HG03045 (cell line): ENCODE measurements at regions not wholly inside any gene's neighbourhood (a gene's known extent, or its start where the extent isn't known, plus 50 kb on each side); places are given as distances from the start of the nearest gene placed in this dataset.
"Not testable (repeated sequence)": the region's sequence is repeated elsewhere in the genome, so short reads cannot be mapped to it uniquely, and the experiment has no call there.

Source experiments
- ATAC-seq: cut with Tn5 transposase; IDR thresholded peaks from one replicate; pipeline ENCODE4 v1.9.1; 2021; ENCODE audit warnings: mild to moderate bottlenecking, moderate library complexity; ENCODE audit not compliant: unreplicated experiment

- no peak for ATAC-seq
Measured at GRCh38 chr13:76630629-76631230, 255.5 kb downstream of the KCTD12 start.

- ATAC-seq = no peak
Measured at GRCh38 chr13:76622315-76623040, 263.7 kb downstream of the KCTD12 start.

GRCh38 chr13:76621705-76622104, 264.5 kb downstream of the KCTD12 start:
- no peak for ATAC-seq

DNA sequence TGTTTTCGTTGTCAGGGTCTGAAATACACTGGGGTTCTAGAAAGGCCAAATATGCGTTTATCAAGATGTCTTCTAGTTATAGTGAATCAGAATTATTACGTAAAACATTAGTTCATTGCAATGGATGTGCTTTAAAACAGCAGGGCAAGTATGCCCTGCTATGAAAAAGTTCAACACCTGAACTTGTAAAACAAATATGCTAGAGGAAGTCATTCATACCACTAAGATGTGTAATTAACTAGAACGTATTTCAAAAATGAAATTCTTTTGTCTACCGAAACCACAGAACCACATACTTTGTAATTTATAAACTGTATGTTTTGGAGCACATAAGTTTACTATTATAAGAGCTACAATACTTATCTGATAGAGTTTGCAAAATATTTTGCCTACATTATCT, 266.2 kb downstream of the KCTD12 start:
- no peak for ATAC-seq

DNA sequence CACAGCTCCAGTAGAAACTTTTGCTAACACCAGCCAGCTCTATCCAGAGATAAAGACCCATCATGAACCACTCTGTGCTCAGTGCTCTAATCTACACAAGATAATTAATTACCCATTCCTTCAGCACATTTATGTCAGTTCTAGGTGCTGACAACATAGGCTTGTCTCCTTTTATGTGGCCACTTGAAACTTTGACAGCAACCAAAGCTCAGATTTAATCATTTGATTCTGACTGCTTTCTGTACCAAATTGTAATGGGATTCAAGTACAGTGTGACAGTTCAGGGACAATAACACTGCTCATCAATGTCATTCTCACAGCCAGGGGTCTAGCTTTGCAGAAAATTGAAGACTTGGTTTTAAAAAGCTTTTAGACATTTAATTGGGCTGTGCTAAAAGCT, 266.6 kb downstream of the KCTD12 start:
- no peak for ATAC-seq

DNA sequence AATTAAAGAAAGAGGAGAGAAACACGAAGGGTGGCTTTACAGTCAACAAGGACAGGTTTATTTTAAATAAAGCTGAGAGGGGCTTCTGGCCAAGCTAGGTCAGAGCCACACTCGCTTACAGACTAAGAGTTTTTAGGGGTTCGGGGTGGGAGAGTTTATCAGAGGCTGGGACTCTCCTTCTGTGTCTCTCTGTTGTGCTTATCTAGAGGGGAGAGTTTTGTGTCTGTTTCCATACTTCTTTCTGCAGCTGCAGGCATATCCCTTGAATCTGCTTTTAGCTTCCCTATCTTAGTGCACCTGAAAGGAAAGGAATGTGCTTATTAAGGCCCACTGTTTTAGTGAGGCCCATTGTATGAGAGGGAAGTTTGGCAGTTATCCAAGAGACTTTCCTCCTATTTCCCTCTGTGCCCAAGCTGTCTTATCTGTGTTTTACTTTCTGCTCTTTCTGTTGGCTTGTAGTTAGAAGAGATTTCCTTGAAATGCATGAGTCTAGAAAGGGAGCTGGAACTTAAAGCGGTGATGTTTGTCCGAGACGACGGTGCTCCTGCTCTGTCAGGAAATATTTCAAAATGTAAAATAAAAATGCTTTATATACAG, 275.3 kb downstream of the KCTD12 start:
- no peak for ATAC-seq

DNA sequence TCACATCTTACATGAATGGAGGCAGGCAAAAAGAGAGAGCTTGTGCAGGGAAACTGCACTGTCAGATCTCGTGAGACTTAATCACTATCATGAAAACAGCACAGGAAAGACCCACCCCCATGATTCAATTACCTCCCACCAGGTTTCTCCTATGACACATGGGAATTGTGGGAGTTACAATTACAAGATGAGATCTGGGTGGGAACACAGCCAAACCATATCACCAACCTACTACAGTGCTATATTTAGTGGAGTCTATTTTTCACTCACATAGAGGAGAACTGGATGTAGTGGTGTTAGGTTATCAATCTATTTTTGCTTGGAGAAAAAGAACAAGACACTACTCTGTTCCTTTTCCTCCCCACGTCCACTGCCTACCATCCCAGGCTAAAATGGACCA, 276.6 kb downstream of the KCTD12 start:
- no peak for ATAC-seq

GRCh38 chr13:76607866-76608265, 278.3 kb downstream of the KCTD12 start:
- no peak for ATAC-seq

DNA sequence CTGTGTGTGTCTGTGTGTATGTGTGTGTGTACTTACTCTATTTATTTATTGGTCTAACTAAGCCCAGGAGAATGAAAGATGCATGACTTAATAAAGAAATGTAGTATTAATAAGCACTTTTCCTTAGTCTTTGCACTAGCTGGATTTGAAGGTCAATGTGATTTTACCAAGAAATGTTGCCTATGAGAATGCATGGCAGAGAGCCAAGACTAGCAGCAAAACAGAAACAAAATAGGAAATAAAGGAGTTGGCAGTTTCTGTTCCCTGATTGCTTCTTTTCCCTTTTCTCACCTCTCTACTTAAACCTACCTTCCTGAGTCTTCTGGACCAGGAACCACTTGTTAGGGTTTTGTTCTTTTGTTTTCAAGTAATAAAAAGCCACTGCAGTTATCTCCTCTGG, 286.1 kb downstream of the KCTD12 start:
- ATAC-seq = no peak

GRCh38 chr13:76597868-76598267, 288.3 kb downstream of the KCTD12 start:
- ATAC-seq = no peak

- ATAC-seq = no peak
Measured at GRCh38 chr13:76596216-76596615, 290.0 kb downstream of the KCTD12 start.

DNA sequence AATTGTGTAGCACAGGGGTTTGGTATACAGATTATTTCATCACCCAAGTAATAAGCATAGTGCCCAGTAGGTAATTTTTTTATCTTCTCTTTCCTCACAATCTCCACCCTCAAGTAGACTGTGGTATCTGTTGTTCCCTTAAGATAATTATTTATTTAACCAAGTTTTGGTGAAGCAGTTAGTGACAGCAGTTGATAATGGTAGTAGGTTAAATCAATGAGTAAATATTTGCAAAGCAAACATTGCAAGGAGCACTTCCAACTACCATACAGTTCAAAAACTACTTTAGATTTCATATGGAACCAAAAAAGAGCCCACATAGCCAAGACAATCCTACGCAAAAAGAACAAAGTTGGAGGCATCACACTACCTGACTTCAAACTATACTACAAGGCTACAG, 291.8 kb downstream of the KCTD12 start:
- no peak for ATAC-seq

- ATAC-seq = no peak
Measured at GRCh38 chr13:76586842-76587241, 299.4 kb downstream of the KCTD12 start.

DNA sequence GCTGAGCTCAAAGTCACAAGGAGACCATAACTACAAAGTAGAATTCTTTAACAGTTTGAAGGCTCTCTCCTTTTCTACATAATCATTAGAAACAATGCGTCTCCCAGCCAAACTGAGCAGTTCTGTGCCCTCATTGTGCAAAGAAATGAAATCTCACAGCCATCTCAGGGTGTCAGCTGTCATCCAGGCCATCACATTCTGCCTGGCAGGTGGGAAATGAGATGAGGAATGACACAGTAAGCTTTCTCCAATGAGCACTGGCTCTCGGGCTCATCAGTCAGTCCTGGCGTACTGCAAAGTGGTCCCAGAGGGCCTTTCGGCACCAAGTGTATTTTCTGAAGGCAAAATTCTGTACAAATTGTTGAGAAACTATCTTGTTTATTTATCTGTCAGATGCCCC, 306.5 kb downstream of the KCTD12 start:
- no peak for ATAC-seq

GRCh38 chr13:76575634-76576033, 310.6 kb downstream of the KCTD12 start:
- ATAC-seq = not testable (repeated sequence)

- ATAC-seq = no peak
Measured at GRCh38 chr13:76570510-76570971, 315.7 kb downstream of the KCTD12 start.

- ATAC-seq = no peak
Measured at GRCh38 chr13:76556627-76557026, 329.6 kb downstream of the KCTD12 start.

DNA sequence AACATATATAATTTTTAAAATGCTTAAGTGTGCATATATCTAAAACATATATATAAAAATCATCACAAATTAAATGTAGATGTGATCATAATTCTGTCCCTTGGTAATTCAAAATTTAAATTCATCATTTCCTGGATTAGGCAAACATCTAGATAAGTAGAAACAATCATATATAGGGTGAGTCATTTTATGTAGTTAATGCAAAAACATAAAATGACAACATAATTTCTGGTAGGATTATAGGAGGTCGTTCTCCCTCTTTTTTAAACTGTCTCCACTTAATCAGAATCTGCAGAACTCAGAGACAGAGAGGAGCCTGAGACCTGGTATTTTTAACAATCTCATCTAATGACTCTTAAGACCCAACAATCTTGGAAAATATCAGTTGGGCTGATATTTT, 333.4 kb downstream of the KCTD12 start:
- ATAC-seq = no peak

DNA sequence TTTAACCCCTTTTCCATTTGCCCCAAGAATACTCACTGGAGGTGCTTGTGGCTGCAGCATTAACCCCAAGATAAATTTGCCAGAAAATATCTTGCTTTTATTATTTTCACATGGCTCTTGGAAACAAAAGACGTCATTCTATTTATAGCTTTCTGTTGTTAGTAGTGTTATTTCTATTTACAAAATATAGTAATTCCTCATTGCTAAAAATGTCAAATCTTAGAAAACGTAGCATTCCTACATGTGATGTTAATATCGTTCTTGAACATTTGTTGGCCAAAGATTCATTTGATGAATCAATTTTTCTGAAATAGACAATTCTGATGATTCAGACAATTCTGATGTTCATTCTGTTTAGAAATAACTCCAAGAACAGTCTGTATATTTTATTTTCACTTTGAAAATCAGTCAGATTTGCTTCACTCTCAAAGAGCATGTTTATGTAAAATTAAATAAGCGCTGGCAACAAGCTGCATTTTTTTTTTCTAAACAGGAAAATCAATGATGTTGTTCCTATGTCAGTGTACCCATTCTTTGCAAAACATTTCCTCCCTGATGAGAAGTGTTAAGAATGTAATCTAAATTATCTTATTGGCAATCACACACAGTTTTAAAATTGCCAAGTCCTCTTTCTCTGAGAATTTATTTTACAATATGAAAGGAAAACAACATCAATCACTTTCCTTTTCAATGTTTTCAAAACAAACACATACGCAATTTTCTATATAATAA, 334.0 kb downstream of the KCTD12 start:
- no peak for ATAC-seq

- ATAC-seq = no peak
Measured at GRCh38 chr13:76542176-76542575, 344.0 kb downstream of the KCTD12 start.

- ATAC-seq = no peak
Measured at GRCh38 chr13:76538004-76538403, 348.2 kb downstream of the KCTD12 start.

GRCh38 chr13:76533251-76533650, 353.0 kb downstream of the KCTD12 start:
- no peak for ATAC-seq
